Heart right ventricle (tissue), 16 donors: ENCODE measurements at regions not wholly inside any gene's neighbourhood (a gene's known extent, or its start where the extent isn't known, plus 50 kb on each side); places are given as distances from the start of the nearest gene placed in this dataset.

ENCODE experiments used
- ATAC-seq, 8 donors: fragments of 200-7000 bp; cut with Tn5 transposase; one replicate each; pipeline ENCODE4 v1.9.1; 2020; ENCODE audit warnings: mild to moderate bottlenecking in 8 of 8, moderate library complexity in 8 of 8, moderate number of reproducible peaks in 1 of 8
- DNase-seq, 2 donors: peaks; one replicate each; pipeline ENCODE4 v3.0.0-alpha.2; 2020
- H3K27ac ChIP-seq, 10 donors: fragments of 200-600 bp; sonication (generic) in 2 of 10; one replicate each; pipeline versions ENCODE4 v1.5.0 to v1.8.0; 2020 to 2022; ENCODE audit warnings: mild to moderate bottlenecking in 3 of 10
- H3K27me3 ChIP-seq, 7 donors: fragments of 200-600 bp; one replicate each; pipeline ENCODE4 v1.8.0; 2021 to 2022; ENCODE audit warnings: mild to moderate bottlenecking in 2 of 7
- H3K36me3 ChIP-seq, 9 donors: fragments of 200-600 bp; sonication (generic) in 1 of 9; one replicate each; pipeline versions ENCODE4 v1.5.0 to v1.8.0; 2020 to 2022; ENCODE audit warnings: mild to moderate bottlenecking in 2 of 9
- H3K4me1 ChIP-seq, 9 donors: fragments of 200-600 bp; sonication (generic) in 1 of 9; one replicate each; pipeline versions ENCODE4 v1.5.0 to v1.8.0; 2020 to 2022; ENCODE audit warnings: mild to moderate bottlenecking in 4 of 9
- H3K4me3 ChIP-seq, 10 donors: fragments of 200-600 bp; sonication (generic) in 2 of 10; one replicate each; pipeline versions ENCODE4 v1.5.0 to v1.8.0; 2020 to 2022; ENCODE audit warnings: mild to moderate bottlenecking in 7 of 10, moderate library complexity in 2 of 10
- H3K9me3 ChIP-seq, 11 donors: fragments of 200-600 bp in 10 of 11; sonication (generic) in 2 of 11; one replicate each; pipeline versions ENCODE4 v1.5.0 to v1.8.0; 2013 to 2022; ENCODE audit warnings: mild to moderate bottlenecking in 2 of 11, control low read depth in 1 of 11, moderate library complexity in 1 of 11
- WGBS, 2 donors: extraction: QIAGEN DNeasy Blood & Tissue Kit; methylation state at CpG; one replicate each; pipeline ENCODE4 v1.1.7; 2013; ENCODE audit warnings: inconsistent platforms in 1 of 2; 5-methylcytosine and 5-hydroxymethylcytosine counted together
- intact Hi-C, 10 donors: fragments of 100-400 bp; cut with DNase I; formaldehyde crosslinking; loops; one replicate each; pipeline versions ENCODE4 v1.11.1 to v1.14.2; 2022
- TF ChIP-seq, protein P1 (sequence below), 9 donors: fragments of 200-600 bp; sonication (generic) in 2 of 9; IDR thresholded peaks; one replicate each; pipeline versions ENCODE4 v1.5.0 to v1.8.0; 2021 to 2022; ENCODE audit warnings: antibody characterized with exemption in 9 of 9, mild to moderate bottlenecking in 5 of 9, moderate library complexity in 1 of 9
- donor health status: Arrhythmogenic right ventricular cardiomyopathy.
- donor health status: ischemic (EF 13 %, LVEDD 7.1; RV severe dilation, severe dysfunction).
- donor health status: healthy with polysubstance abuse.
- donor health status: DM: no; HTN: yes; CAD: no.
- donor health status: DM: no; HTN: no; CAD: no.
- donor health status: ischemic (EF 25% LVEDD 6.9; RV normal size, moderate dysfunction).
- donor health status: ischemic (EF 25% LVEDD 5.7; RV mildly dilated, moderate dysfunction).
- donor health status: healthy.
- donor health status: DM: yes; HTN: yes; CAD: no.
- donor health status: Ischemic cardiomyopathy.
- donor health status: ischemic (EF 35%, LVEDD 5.7; RV mildly dilated, moderate dysfunction).
- donor health status: nonischemic (EF 11% LVEDD 7.7; RV severe dilation, severe dysfunction).
- donor health status: DM: yes; HTN: yes; CAD: no.
- donor health status: PGD.
- donor health status: ischemic (EF 29% LVEDD 5.4; RV normal size, mild dysfunction).
- donor health status: nonischemic (EF 23%, LVEDD 6.1; RV moderate dilation, normal function).

DNA sequence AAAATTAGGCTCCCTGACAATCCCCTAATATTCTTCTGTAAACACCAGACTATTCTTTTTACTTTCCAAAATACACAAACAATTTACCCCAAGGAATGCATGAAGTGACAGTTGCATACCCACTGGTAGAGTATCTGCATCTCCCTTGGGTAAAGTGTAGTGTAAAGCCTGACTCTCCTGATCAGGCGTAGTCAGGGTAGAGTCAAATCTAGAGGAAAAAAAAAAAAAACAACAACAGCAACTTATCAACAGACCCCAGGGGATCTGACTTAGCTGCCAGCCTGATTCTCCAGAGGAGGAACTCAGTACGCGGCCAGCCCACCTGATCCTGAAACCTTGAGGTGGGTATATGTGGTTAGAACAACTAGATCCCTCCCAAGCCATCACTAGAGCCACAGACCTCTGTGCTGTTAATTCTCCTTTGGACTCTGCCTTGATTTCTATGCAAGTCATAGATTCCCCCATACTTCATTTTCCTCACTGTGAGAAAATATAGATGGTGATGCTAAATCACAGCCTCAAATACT, 61.0 kb downstream of the ZNF608 start:
- WGBS, 2 donors = 80 to 93% methylated on average over 3 of the region's 3 CpGs
- H3K4me1 ChIP-seq = peaks cover 0 to 39% (median 11%) of the 10 kb centered on the region in 9 donors
- H3K27me3 ChIP-seq = no peaks in the 10 kb centered on the region
- intact Hi-C loops = no loop called here
- DNase-seq (no peak), ATAC-seq (no peak)
- no peaks in the 10 kb centered on the region for H3K9me3 ChIP-seq
- no peak overlapping the region for H3K27ac ChIP-seq
- no peaks in the 10 kb centered on the region for H3K36me3 ChIP-seq
- TF ChIP-seq, protein P1, sequence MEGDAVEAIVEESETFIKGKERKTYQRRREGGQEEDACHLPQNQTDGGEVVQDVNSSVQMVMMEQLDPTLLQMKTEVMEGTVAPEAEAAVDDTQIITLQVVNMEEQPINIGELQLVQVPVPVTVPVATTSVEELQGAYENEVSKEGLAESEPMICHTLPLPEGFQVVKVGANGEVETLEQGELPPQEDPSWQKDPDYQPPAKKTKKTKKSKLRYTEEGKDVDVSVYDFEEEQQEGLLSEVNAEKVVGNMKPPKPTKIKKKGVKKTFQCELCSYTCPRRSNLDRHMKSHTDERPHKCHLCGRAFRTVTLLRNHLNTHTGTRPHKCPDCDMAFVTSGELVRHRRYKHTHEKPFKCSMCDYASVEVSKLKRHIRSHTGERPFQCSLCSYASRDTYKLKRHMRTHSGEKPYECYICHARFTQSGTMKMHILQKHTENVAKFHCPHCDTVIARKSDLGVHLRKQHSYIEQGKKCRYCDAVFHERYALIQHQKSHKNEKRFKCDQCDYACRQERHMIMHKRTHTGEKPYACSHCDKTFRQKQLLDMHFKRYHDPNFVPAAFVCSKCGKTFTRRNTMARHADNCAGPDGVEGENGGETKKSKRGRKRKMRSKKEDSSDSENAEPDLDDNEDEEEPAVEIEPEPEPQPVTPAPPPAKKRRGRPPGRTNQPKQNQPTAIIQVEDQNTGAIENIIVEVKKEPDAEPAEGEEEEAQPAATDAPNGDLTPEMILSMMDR (IDR thresholded peaks at IDR 0.05) = no peak
- H3K4me3 ChIP-seq = no peak overlapping the region

DNA sequence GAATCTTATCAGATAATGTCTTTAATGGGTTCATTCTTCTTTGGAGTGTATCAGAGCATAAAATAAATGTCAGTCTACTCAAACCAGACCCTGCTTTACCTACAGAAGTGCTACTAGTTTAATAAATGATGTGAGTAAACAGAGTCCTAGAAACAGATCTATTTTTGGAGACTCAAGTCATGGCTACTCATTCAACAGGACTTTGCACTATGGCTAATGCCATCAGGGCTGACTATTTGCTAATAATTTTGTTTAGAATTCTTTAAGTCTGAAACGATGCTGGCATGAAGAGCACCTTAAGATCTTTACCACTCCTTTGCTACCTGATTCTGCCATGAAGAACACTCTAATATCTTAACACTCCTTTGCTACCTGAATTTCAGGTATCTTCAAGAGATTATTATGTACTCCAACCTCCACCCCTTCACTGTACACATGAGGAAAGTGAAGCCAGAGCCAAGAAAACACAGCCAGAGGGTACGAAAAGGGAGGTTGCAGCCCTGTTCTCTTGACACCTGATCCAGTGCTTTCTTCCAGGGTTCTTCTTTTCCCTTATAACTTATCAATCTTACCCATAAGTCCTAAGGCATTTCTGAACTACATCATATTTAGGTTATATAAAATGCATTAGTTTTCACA, 62.4 kb downstream of the ZNF608 start:
- H3K36me3 ChIP-seq = no peaks in the 10 kb centered on the region
- no peaks in the 10 kb centered on the region for H3K9me3 ChIP-seq
- H3K4me3 ChIP-seq = no peak overlapping the region
- DNase-seq = no peak
- H3K27me3 ChIP-seq = no peaks in the 10 kb centered on the region
- H3K27ac ChIP-seq = no peak overlapping the region
- peak in 4 of 8 donors; percentile 55 to 76 (median 60) for ATAC-seq
- WGBS, 2 donors = 79 to 85% methylated on average over 2 of the region's 2 CpGs
- TF ChIP-seq, protein P1 (IDR thresholded peaks at IDR 0.05) = no peak
- peaks cover 0 to 49% (median 16%) of the 10 kb centered on the region in 9 donors for H3K4me1 ChIP-seq
- intact Hi-C loops = no loop called here

DNA sequence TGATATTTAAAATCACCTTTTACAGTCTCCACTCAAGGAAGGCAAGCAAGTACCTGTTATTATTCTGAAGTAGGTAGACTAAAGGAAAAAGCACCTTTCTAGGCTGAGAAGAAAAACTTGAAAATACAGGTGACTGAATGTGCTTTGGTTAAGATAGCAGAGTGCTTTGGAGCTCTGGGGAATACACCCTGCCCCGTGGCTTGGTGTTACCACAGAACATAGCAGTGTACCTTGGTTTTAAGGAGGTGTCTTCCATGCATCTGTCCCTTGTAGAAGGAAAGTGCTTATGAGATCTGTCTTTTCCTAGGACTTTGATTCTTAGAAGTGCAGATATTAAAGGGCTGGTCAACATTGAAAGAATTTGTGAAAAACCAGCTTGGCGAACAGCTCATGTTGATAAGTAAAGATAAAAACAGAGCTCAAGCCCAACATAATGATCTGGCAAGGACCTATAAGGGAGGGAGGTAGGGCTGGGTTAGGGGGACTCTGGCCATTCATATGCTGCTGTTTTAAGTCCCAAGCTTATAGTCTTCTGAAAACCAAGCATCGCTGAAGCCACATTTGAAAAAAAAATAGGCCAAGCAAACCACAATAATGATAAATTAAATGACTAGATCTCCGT, 66.8 kb downstream of the ZNF608 start:
- Histone ChIP-seq H3K4me3 (no peak overlapping the region), H3K4me1 (peaks cover 16 to 65% (median 53%) of the 10 kb centered on the region in 9 donors), H3K9me3 (no peaks in the 10 kb centered on the region), H3K27ac (no peak overlapping the region), H3K27me3 (no peaks in the 10 kb centered on the region), H3K36me3 (no peaks in the 10 kb centered on the region)
- TF ChIP-seq, protein P1 (IDR thresholded peaks at IDR 0.05) = no peak
- ATAC-seq = no peak
- intact Hi-C loops = no loop called here
- no peak for DNase-seq
- WGBS, 2 donors = 82 to 88% methylated on average over 4 of the region's 4 CpGs

DNA sequence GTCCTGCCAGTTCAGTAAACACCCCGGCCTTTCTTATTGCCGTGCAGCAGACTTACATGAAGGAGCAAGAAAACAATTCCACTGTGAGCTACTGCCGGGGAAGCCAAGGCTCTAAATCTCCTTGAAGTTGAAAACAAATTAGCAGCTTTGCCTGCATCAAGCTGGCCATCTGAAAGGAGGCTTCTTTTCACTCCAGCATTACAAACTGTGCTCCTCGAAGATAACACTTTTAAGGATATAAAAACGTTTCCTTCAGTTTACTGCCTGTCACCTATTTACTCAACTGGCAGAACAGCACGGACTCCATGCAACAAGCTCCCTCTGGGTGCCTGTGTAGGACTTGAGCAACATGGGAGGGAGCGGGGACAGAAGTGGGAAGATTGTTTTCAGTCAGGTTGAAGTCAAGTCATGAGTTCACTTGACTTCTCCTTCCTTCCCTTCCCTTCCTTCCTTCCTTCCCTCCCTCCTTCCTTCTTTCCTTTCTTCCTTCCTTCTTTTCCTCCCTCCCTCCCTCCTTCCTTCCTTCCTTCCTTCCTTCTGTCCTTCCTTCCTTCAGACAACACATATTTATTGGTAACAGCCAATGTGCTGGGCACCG, 67.4 kb downstream of the ZNF608 start:
- DNase-seq = no peak
- TF ChIP-seq, protein P1 (IDR thresholded peaks at IDR 0.05) = no peak
- Histone ChIP-seq H3K9me3 (no peaks in the 10 kb centered on the region), H3K27ac (peak overlapping the region in 6 of 10 donors; percentile 16 to 81 (median 65)), H3K4me3 (no peak overlapping the region), H3K27me3 (no peaks in the 10 kb centered on the region), H3K4me1 (peaks cover 16 to 59% (median 51%) of the 10 kb centered on the region in 9 donors), H3K36me3 (no peaks in the 10 kb centered on the region)
- intact Hi-C loops = no loop called here
- 65 to 72% methylated on average over 8 of the region's 8 CpGs for WGBS, 2 donors
- peak in 1 of 8 donors; percentile 27 for ATAC-seq
